KMS-11 (cell line): ENCODE measurements at regions not wholly inside any gene's neighbourhood (a gene's known extent, or its start where the extent isn't known, plus 50 kb on each side); places are given as distances from the start of the nearest gene placed in this dataset.
A peak's percentile ranks its signal among the peaks of the same experiment; 100 is the strongest.

Source experiments
- H2AFZ ChIP-seq: fragments of 200-600 bp; sonication (generic); 2 replicates; pipeline ENCODE4 v1.6.1; 2016; ENCODE audit warnings: antibody characterized with exemption, mixed run types, low read depth
- H3K27ac ChIP-seq: fragments of 200-600 bp; sonication (generic); 2 replicates; pipeline ENCODE4 v1.6.1; 2016; ENCODE audit warnings: mild to moderate bottlenecking, mixed run types
- H3K27me3 ChIP-seq: fragments of 200-600 bp; sonication (generic); 2 replicates; pipeline ENCODE4 v1.6.1; 2017; ENCODE audit warnings: mild to moderate bottlenecking, low read depth, mixed run types, moderate library complexity; ENCODE audit not compliant: insufficient read depth
- H3K36me3 ChIP-seq: fragments of 200-600 bp; sonication (generic); 2 replicates; pipeline ENCODE4 v1.6.1; 2017; ENCODE audit warnings: mild to moderate bottlenecking, mixed run types; ENCODE audit not compliant: insufficient read depth
- H3K4me1 ChIP-seq: fragments of 200-600 bp; sonication (generic); 2 replicates; pipeline ENCODE4 v1.6.1; 2016; ENCODE audit warnings: mild to moderate bottlenecking, low read depth, mixed run types; ENCODE audit not compliant: poor library complexity, severe bottlenecking
- H3K4me2 ChIP-seq: fragments of 200-600 bp; sonication (generic); 2 replicates; pipeline ENCODE4 v1.7.0; 2016; ENCODE audit warnings: mild to moderate bottlenecking, mixed run types
- H3K4me3 ChIP-seq: fragments of 200-600 bp; sonication (generic); IDR thresholded peaks from 2 replicates; pipeline ENCODE4 v1.6.1; 2017; ENCODE audit warnings: low read depth, low read length, mixed read lengths; ENCODE audit not compliant: insufficient read depth
- H3K79me2 ChIP-seq: fragments of 200-600 bp; sonication (generic); 2 replicates; pipeline ENCODE4 v1.6.1; 2016; ENCODE audit warnings: low read depth, mixed run types; ENCODE audit not compliant: insufficient read depth
- H3K9ac ChIP-seq: fragments of 200-600 bp; sonication (generic); 2 replicates; pipeline ENCODE4 v1.6.1; 2016; ENCODE audit warnings: mild to moderate bottlenecking, mixed run types
- H4K20me1 ChIP-seq: fragments of 200-600 bp; sonication (generic); 2 replicates; pipeline ENCODE4 v1.6.1; 2016; ENCODE audit warnings: mild to moderate bottlenecking, mixed run types; ENCODE audit not compliant: insufficient read depth
- CTCF ChIP-seq: fragments of 200-600 bp; sonication (generic); conservative IDR thresholded peaks from 2 replicates; pipeline ENCODE4 v1.6.1; 2017; ENCODE audit warnings: low read depth, mild to moderate bottlenecking, antibody characterized with exemption, low read length, moderate library complexity, mixed read lengths

GRCh38 chr1:228647523-228648444 is 87.5 kb upstream of the RHOU start:
- Histone ChIP-seq H4K20me1 (no peaks in the 10 kb centered on the region), H3K9ac (peak overlapping the region; percentile 57; the same call in 1 of the 2 replicates), H3K4me3 (no peak overlapping the region), H3K4me1 (peaks cover 18% of the 10 kb centered on the region), H3K4me2 (peak overlapping the region; percentile 96), H2AFZ (peak overlapping the region; percentile 90), H3K27ac (peak overlapping the region; percentile 59), H3K79me2 (peaks cover 18% of the 10 kb centered on the region; the same call in 1 of the 2 replicates), H3K27me3 (no peaks in the 10 kb centered on the region), H3K36me3 (no peaks in the 10 kb centered on the region)
- no peak for TF ChIP-seq CTCF

- H3K4me3 ChIP-seq = no peak overlapping the region
- H3K79me2 ChIP-seq = peaks cover 18% of the 10 kb centered on the region; the same call in 1 of the 2 replicates
- no peak for TF ChIP-seq CTCF
- no peaks in the 10 kb centered on the region for H3K36me3 ChIP-seq
- H3K27me3 ChIP-seq = no peaks in the 10 kb centered on the region
- H3K9ac ChIP-seq = peak overlapping the region; percentile 57; the same call in 1 of the 2 replicates
- H4K20me1 ChIP-seq = no peaks in the 10 kb centered on the region
- H2AFZ ChIP-seq = peak overlapping the region; percentile 90; the same call in 1 of the 2 replicates
- H3K4me2 ChIP-seq = peak overlapping the region; percentile 96
- H3K4me1 ChIP-seq = peaks cover 18% of the 10 kb centered on the region
- H3K27ac ChIP-seq = peak overlapping the region; percentile 59; the same call in 1 of the 2 replicates
Measured at GRCh38 chr1:228648647-228649383, 86.5 kb upstream of the RHOU start.

- peaks cover 18% of the 10 kb centered on the region for H3K4me1 ChIP-seq
- no peak overlapping the region for H2AFZ ChIP-seq
- H3K27ac ChIP-seq = no peak overlapping the region
- H4K20me1 ChIP-seq = no peaks in the 10 kb centered on the region
- H3K4me3 ChIP-seq = no peak overlapping the region
- no peak for TF ChIP-seq CTCF
- peaks cover 18% of the 10 kb centered on the region; the same call in 1 of the 2 replicates for H3K79me2 ChIP-seq
- H3K36me3 ChIP-seq = no peaks in the 10 kb centered on the region
- H3K9ac ChIP-seq = no peak overlapping the region
- no peaks in the 10 kb centered on the region for H3K27me3 ChIP-seq
- no peak overlapping the region for H3K4me2 ChIP-seq
Measured at GRCh38 chr1:228650141-228650540, 85.1 kb upstream of the RHOU start.

DNA sequence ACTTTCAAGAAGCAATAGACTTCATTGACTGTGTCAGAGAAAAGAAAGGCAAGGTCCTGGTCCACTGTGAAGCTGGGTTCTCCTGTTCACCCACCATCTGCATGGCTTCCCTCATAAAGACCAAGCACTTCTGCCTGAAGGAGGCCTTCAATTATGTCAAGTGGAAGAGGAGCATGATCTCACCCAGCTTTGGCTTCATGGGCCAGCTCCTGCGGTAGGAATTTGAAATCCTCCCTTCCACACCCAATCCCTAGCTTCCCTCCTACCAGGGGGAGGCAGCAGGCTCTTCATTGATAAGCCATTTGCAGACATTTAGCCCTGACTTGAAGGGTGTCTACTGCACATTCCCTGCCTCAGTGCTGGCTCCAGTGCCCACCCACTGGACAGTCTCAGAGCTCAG is 84.3 kb upstream of the RHOU start:
- TF ChIP-seq CTCF = no peak
- Histone ChIP-seq H2AFZ (no peak overlapping the region), H3K79me2 (peaks cover 18% of the 10 kb centered on the region; the same call in 1 of the 2 replicates), H3K27ac (no peak overlapping the region), H3K9ac (no peak overlapping the region), H3K4me1 (peaks cover 18% of the 10 kb centered on the region), H4K20me1 (no peaks in the 10 kb centered on the region), H3K4me2 (no peak overlapping the region), H3K4me3 (no peak overlapping the region), H3K36me3 (no peaks in the 10 kb centered on the region), H3K27me3 (no peaks in the 10 kb centered on the region)
